K562 (cell line): ENCODE measurements at regions not wholly inside any gene's neighbourhood (a gene's known extent, or its start where the extent isn't known, plus 50 kb on each side); places are given as distances from the start of the nearest gene placed in this dataset.

ENCODE experiments used
- BCLAF1 ChIP-seq, 2 experiments: fragments of 450-650 bp in 1 of 2; IDR thresholded peaks; 2 replicates each; pipeline ENCODE4 v1.6.1; 2011 to 2017; ENCODE audit warnings: low read depth in 2 of 2, antibody characterized with exemption in 1 of 2, borderline replicate concordance in 1 of 2, low read length in 1 of 2, mild to moderate bottlenecking in 1 of 2, mixed read lengths in 1 of 2; ENCODE audit not compliant: control insufficient read depth in 1 of 2
- CTCF ChIP-seq, 3 experiments: IDR thresholded peaks in 2 of 3; conservative IDR thresholded peaks in 1 of 3; 2 replicates each; pipeline ENCODE4 v1.5.1; 2011 to 2012; ENCODE audit warnings: low read length in 3 of 3, mild to moderate bottlenecking in 3 of 3, control low read depth in 2 of 3, improper control_type of control experiment in 1 of 3, inconsistent platforms in 1 of 3, low read depth in 1 of 3, mixed read lengths in 1 of 3, moderate library complexity in 1 of 3; ENCODE audit not compliant: insufficient read depth in 2 of 3
- CTCFL ChIP-seq: IDR thresholded peaks from 2 replicates; pipeline ENCODE4 v1.6.1; 2011; ENCODE audit warnings: borderline replicate concordance, low read depth, mild to moderate bottlenecking, moderate library complexity, low read length; ENCODE audit not compliant: insufficient read depth, poor library complexity, severe bottlenecking
- E2F5 ChIP-seq: sonication (generic); formaldehyde crosslinking; IDR thresholded peaks from 2 replicates; pipeline ENCODE4 v1.8.0; 2022; ENCODE audit warnings: mild to moderate bottlenecking, missing genetic modification reagents
- EP300 ChIP-seq: IDR thresholded peaks from 2 replicates; pipeline ENCODE4 v1.6.1; 2012; ENCODE audit warnings: low read length, improper control_type of control experiment
- FIP1L1 ChIP-seq: fragments of 200-400 bp; formaldehyde crosslinking; IDR thresholded peaks from 2 replicates; pipeline ENCODE4 v1.6.1; 2018; ENCODE audit warnings: mild to moderate bottlenecking, low read depth, low read length; ENCODE audit not compliant: poor library complexity, severe bottlenecking
- GABPA ChIP-seq: fragments of 200-800 bp; sonication (Bioruptor generic); conservative IDR thresholded peaks from 2 replicates; pipeline ENCODE4 v1.6.1; 2016; ENCODE audit warnings: low read depth, missing genetic modification characterization, missing compliant biosample characterization
- HDAC2 ChIP-seq: fragments of 450-650 bp; IDR thresholded peaks from 2 replicates; pipeline ENCODE4 v1.6.1; 2016; ENCODE audit warnings: mild to moderate bottlenecking
- KLF16 ChIP-seq: IDR thresholded peaks from 2 replicates; pipeline ENCODE4 v1.6.1; 2016; ENCODE audit warnings: antibody characterized with exemption
- NFIC ChIP-seq: fragments of 450-650 bp; IDR thresholded peaks from 2 replicates; pipeline ENCODE4 v1.6.1; 2017; ENCODE audit warnings: mild to moderate bottlenecking, inconsistent platforms
- RBBP5 ChIP-seq: fragments of 200-600 bp; sonication (generic); IDR thresholded peaks from 2 replicates; pipeline ENCODE4 v1.6.1; 2012; ENCODE audit warnings: borderline replicate concordance, mild to moderate bottlenecking, low read length, control low read depth, inconsistent platforms; ENCODE audit not compliant: insufficient read depth, poor library complexity, severe bottlenecking
- THRB ChIP-seq: fragments of 450-650 bp; formaldehyde crosslinking; conservative IDR thresholded peaks from 2 replicates; pipeline ENCODE4 v1.4.0; 2022; ENCODE audit warnings: mild to moderate bottlenecking, missing genetic modification characterization
- TF ChIP-seq, protein P1 (sequence below): fragments of 250-450 bp; sonication (Bioruptor Pico); IDR thresholded peaks from 2 replicates; pipeline ENCODE4 v1.8.0; 2022; ENCODE audit warnings: moderate library complexity, mild to moderate bottlenecking, inconsistent platforms

GRCh38 chr12:9506746-9507145 is 101.0 kb downstream of the KLRB1 start:
- TF ChIP-seq BCLAF1 (IDR thresholded peaks at IDR 0.05; ENCODE audit: borderline replicate concordance in 1 of 2, control insufficient read depth in 1 of 2, low read depth in 2 of 2, low read length in 1 of 2) (no peak), GABPA (tag) (no peak), FIP1L1 (no peak), HDAC2 (no peak), CTCF (IDR thresholded peaks at IDR 0.05 in 2 of 3, conservative IDR thresholded peaks at IDR 0.05 in 1 of 3; ENCODE audit: insufficient read depth in 2 of 3, low read depth in 1 of 3, low read length in 3 of 3) (no peak), KLF16 (no peak), NFIC (no peak), THRB (CRISPR knock-in tag) (no peak), RBBP5 (no peak), EP300 (no peak), E2F5 (CRISPR knock-in tag) (no peak), CTCFL (no peak)
- TF ChIP-seq, protein P1, sequence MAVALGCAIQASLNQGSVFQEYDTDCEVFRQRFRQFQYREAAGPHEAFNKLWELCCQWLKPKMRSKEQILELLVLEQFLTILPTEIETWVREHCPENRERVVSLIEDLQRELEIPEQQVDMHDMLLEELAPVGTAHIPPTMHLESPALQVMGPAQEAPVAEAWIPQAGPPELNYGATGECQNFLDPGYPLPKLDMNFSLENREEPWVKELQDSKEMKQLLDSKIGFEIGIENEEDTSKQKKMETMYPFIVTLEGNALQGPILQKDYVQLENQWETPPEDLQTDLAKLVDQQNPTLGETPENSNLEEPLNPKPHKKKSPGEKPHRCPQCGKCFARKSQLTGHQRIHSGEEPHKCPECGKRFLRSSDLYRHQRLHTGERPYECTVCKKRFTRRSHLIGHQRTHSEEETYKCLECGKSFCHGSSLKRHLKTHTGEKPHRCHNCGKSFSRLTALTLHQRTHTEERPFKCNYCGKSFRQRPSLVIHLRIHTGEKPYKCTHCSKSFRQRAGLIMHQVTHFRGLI = no peak
